ENCODE measurements at regions not wholly inside any gene's neighbourhood (a gene's known extent, or its start where the extent isn't known, plus 50 kb on each side); places are given as distances from the start of the nearest gene placed in this dataset.

DNA sequence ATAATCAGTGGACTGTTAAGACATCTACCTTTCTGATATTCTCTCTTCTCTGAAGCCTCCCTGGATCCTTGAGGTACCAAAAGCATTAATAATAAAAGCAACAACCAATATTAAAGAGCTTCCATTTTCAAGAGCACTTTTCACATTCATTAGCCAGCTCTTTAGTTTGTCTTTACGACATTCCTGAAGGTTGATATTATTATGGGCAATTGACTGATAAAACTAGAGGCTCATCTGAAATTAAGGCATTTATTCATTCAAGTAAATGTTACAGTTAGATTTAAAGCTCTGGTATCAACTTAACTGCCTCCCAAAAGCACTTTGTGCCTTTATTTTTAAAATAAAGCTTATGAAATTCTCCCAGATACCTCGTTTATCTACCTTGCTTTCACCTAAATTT is 199.6 kb downstream of the PLK2 start:
- peaks cover 31% of the 10 kb centered on the region for H3K4me1 ChIP-seq
- TF ChIP-seq, protein P1, sequence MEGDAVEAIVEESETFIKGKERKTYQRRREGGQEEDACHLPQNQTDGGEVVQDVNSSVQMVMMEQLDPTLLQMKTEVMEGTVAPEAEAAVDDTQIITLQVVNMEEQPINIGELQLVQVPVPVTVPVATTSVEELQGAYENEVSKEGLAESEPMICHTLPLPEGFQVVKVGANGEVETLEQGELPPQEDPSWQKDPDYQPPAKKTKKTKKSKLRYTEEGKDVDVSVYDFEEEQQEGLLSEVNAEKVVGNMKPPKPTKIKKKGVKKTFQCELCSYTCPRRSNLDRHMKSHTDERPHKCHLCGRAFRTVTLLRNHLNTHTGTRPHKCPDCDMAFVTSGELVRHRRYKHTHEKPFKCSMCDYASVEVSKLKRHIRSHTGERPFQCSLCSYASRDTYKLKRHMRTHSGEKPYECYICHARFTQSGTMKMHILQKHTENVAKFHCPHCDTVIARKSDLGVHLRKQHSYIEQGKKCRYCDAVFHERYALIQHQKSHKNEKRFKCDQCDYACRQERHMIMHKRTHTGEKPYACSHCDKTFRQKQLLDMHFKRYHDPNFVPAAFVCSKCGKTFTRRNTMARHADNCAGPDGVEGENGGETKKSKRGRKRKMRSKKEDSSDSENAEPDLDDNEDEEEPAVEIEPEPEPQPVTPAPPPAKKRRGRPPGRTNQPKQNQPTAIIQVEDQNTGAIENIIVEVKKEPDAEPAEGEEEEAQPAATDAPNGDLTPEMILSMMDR (IDR thresholded peaks at IDR 0.05; ENCODE audit: borderline replicate concordance) = no peak
- no peak for DNase-seq
- no peak overlapping the region for H3K4me3 ChIP-seq
- intact Hi-C loops (cut with micrococcal nuclease) = no loop called here
- no peaks in the 10 kb centered on the region for H3K36me3 ChIP-seq
- H3K27me3 ChIP-seq (ENCODE audit: low read depth) = no peaks in the 10 kb centered on the region
- H3K27ac ChIP-seq (replicated peaks) = no peak overlapping the region
- no peaks in the 10 kb centered on the region for H3K9me3 ChIP-seq (replicated peaks)

DNA sequence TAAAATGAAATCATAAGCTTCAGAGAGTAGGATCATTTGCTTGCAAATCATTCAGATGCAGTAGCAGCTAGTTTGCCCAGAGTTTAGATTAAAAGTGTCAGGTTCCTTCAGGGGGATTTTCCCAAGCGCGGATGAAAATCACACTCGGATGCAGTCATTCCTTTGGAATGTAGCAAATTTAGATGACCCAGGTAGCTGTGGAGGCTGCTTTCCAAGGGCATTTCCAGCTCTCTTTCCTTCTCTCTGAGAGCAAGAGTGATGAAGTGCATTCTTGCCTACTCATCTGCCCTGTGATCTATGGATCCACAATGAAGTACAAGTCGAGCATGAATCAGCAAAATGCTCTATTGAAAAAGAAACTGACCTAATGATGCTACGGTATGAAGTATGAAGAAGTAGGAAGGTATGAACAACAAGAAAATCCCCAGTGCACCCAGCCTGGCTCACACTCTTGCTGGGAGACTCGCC is 200.2 kb downstream of the PLK2 start:
- H3K4me3 ChIP-seq = no peak overlapping the region
- no peaks in the 10 kb centered on the region for H3K36me3 ChIP-seq
- H3K27me3 ChIP-seq (ENCODE audit: low read depth) = no peaks in the 10 kb centered on the region
- intact Hi-C loops (cut with micrococcal nuclease) = no loop called here
- DNase-seq = no peak
- peak overlapping the region; percentile 47 for H3K27ac ChIP-seq (replicated peaks)
- H3K4me1 ChIP-seq = peaks cover 31% of the 10 kb centered on the region
- TF ChIP-seq, protein P1 (IDR thresholded peaks at IDR 0.05; ENCODE audit: borderline replicate concordance) = no peak
- no peaks in the 10 kb centered on the region for H3K9me3 ChIP-seq (replicated peaks)

DNA sequence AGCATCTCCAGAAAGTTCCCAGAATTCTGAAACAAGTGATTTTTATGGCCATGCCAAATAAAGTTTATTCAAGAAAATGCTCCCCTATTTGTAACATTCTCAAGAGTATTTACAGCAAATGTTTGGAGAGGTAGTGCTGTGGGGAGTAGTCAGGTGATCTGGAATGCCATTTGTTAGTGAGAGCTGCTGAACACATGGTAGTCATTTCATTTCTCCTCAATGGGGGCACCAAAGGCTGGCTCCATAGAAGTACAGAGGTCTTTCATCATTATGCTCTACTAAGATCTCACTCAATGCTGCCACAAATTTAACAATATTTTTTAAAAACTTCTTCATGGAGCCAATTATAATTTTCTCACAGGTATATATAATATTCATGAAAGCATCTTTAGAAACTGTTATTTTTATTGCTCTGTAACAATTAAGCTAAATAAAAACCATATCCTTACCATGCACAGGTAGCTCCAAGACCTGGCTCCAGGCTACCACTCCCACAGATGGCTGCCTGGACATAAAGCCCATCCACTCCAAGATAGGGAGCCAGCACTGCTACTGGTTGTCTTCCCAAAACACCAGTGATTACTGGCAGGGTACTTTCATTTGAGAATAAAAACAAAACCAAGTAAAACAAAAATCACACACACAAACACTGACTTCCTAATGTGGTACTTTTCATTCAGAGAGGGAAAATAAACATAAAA is 200.8 kb downstream of the PLK2 start:
- Histone ChIP-seq H3K27ac (replicated peaks) (peak overlapping the region; percentile 47), H3K36me3 (no peaks in the 10 kb centered on the region), H3K27me3 (ENCODE audit: low read depth) (no peaks in the 10 kb centered on the region), H3K4me1 (peaks cover 31% of the 10 kb centered on the region), H3K4me3 (no peak overlapping the region), H3K9me3 (replicated peaks) (no peaks in the 10 kb centered on the region)
- intact Hi-C loops (cut with micrococcal nuclease) = no loop called here
- TF ChIP-seq, protein P1 (IDR thresholded peaks at IDR 0.05; ENCODE audit: borderline replicate concordance) = no peak
- no peak for DNase-seq

DNA sequence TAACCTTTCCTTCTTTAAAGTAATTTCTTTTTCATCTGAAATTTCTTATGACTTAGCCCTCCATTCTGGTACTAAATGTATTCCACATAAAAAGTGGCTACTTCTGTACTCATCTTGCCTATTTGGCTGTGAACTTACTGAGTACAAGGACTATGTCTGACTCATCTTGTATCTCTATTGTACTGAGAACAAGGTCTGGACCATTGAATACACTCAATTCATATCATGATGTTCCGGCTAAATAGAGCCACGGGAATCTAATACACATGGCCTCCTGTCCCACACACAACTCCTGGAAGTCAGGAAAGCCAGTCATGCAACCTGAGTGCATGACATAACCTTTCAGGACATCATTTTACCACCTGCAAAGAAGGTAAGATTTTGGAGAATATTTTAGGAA is 203.9 kb downstream of the PLK2 start:
- TF ChIP-seq, protein P1 (IDR thresholded peaks at IDR 0.05; ENCODE audit: borderline replicate concordance) = no peak
- Histone ChIP-seq H3K27ac (replicated peaks) (no peak overlapping the region), H3K9me3 (replicated peaks) (no peaks in the 10 kb centered on the region), H3K4me1 (peaks cover 16% of the 10 kb centered on the region), H3K27me3 (ENCODE audit: low read depth) (no peaks in the 10 kb centered on the region), H3K4me3 (no peak overlapping the region), H3K36me3 (no peaks in the 10 kb centered on the region)
- no peak for DNase-seq
- intact Hi-C loops (cut with micrococcal nuclease) = no loop called here

DNA sequence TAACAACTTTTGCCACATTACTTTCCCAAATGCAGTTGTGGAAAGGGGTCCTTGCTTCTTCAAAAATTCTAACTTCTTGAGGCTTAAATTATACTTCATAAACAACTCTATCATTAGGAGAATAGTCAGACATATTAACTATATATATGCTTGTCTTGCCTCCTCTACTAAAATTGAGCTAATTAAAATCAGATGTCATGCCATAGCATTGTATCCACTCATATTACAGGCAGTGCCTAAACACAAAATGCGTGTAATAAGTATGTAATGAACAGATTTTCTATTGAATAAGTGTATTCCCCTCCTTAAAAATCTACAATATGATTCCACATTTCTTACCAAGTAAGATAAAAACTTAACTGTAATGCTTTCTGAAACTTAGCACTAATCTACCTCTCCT is 204.5 kb downstream of the PLK2 start:
- Histone ChIP-seq H3K4me1 (peaks cover 16% of the 10 kb centered on the region), H3K9me3 (replicated peaks) (no peaks in the 10 kb centered on the region), H3K4me3 (no peak overlapping the region), H3K27ac (replicated peaks) (no peak overlapping the region), H3K36me3 (no peaks in the 10 kb centered on the region), H3K27me3 (ENCODE audit: low read depth) (no peaks in the 10 kb centered on the region)
- TF ChIP-seq, protein P1 (IDR thresholded peaks at IDR 0.05; ENCODE audit: borderline replicate concordance) = no peak
- DNase-seq = no peak
- intact Hi-C loops (cut with micrococcal nuclease) = no loop called here
